ENCODE measurements at regions not wholly inside any gene's neighbourhood (a gene's known extent, or its start where the extent isn't known, plus 50 kb on each side); places are given as distances from the start of the nearest gene placed in this dataset.

DNA sequence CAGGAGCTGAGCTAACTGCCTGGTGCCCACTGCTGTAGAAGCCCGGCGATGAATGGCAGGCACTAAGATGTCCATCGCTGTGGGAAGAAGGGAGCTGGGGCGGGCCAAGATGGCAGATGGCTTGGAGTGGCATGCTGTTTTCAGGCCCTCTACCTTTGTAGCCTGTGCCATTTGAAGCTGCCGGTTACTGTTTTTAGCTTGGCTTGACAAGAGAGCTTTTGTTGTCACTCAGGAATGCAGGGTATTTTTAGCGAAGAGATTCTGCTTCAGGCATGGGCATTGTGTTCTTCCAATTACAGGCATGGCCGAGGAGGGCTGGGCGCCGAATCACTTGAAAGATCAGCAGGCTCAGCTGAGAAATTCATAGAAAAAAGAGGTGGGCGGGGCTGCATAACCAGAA, 348.7 kb downstream of the RPS6KC1 start:
- intact Hi-C loops (cut with DNase I; ENCODE audit: low total_unique reads), result no loop called here
- no peaks in the 10 kb centered on the region for H3K4me1 ChIP-seq

DNA sequence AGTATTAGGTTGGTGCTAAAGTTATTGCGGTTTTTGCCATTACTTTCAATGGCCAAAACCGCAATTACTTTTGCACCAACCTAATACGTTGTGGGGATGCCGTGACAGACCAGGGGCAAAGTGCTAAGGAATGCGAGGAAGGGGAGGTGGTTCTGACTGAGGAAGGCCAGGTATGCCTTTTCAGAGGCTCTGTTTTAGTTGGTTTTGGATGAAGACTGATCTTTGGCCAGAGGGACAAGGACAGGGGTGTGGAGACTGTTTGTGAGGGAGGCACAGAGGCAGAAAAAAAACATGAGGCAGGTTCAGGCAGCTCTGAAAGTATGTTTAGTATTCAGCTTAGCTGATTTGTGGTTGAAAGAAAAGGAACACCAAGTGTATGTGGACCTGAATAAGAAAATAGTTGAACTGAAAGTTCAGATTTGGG, 358.2 kb downstream of the RPS6KC1 start:
- Histone ChIP-seq H3K27ac (peak overlapping the region; percentile 1 to 48), H3K4me1 (no peaks in the 10 kb centered on the region), H3K36me3 (no peaks in the 10 kb centered on the region), H3K4me3 (no peak overlapping the region), H3K27me3 (no peaks in the 10 kb centered on the region), H3K9me3 (no peaks in the 10 kb centered on the region)
- TF ChIP-seq CTCF (IDR thresholded peaks at IDR 0.05) (no peak), POLR2AphosphoS5 (IDR thresholded peaks at IDR 0.05) (no peak), POLR2A (IDR thresholded peaks at IDR 0.05) (no peak)
- intact Hi-C loops (cut with DNase I; ENCODE audit: low total_unique reads), result no loop called here
- DNase-seq (ENCODE audit: low spot score in 2 of 2), result no peak

More for the DNA sequence above, 348.7 kb downstream of the RPS6KC1 start:
- Histone ChIP-seq H3K36me3 (no peaks in the 10 kb centered on the region), H3K4me3 (peak overlapping the region in 2 of 3 donors; percentile 20 to 35), H3K27ac (peak overlapping the region; percentile 59 to 68), H3K9me3 (no peaks in the 10 kb centered on the region), H3K27me3 (no peaks in the 10 kb centered on the region)
- DNase-seq (ENCODE audit: low spot score in 2 of 2), result peak in 1 of 2 donors; percentile 75
- no peak for TF ChIP-seq POLR2AphosphoS5 (IDR thresholded peaks at IDR 0.05)
- no peak for TF ChIP-seq CTCF (IDR thresholded peaks at IDR 0.05)
- no peak for TF ChIP-seq POLR2A (IDR thresholded peaks at IDR 0.05)

DNA sequence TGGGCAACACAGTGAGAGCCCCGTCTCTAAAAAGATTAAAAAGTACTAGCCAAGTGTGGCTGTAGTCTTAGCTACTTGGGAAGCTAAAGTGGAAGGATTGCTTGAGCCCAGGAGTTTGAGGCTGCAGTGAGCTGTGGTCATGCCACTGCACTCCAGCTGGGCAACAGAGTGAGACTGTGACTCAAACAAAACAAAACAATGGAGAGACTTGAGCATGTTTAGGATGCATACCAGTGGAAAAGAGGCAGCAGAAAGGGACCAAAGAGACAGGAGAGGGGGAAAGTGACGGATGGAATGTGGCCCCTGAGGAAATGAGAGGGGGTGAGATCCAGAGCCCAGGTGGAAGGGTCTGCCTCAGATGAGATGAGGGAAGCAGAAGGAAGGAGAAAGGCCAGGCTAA, 358.9 kb downstream of the RPS6KC1 start:
- no peak for TF ChIP-seq POLR2AphosphoS5 (IDR thresholded peaks at IDR 0.05)
- no peak for TF ChIP-seq CTCF (IDR thresholded peaks at IDR 0.05)
- TF ChIP-seq POLR2A (IDR thresholded peaks at IDR 0.05), result no peak
- DNase-seq (ENCODE audit: low spot score in 2 of 2), result no peak
- intact Hi-C loops (cut with DNase I; ENCODE audit: low total_unique reads), result no loop called here
- H3K27ac ChIP-seq, result peak overlapping the region; percentile 1 to 42
- H3K36me3 ChIP-seq, result no peaks in the 10 kb centered on the region
- H3K27me3 ChIP-seq, result no peaks in the 10 kb centered on the region
- no peak overlapping the region for H3K4me3 ChIP-seq
- H3K9me3 ChIP-seq, result no peaks in the 10 kb centered on the region
- no peaks in the 10 kb centered on the region for H3K4me1 ChIP-seq

- no peaks in the 10 kb centered on the region for H3K9me3 ChIP-seq
- no peak for DNase-seq (ENCODE audit: low spot score in 2 of 2)
- intact Hi-C loops (cut with DNase I; ENCODE audit: low total_unique reads), result no loop called here
- no peak overlapping the region for H3K27ac ChIP-seq
- no peaks in the 10 kb centered on the region for H3K27me3 ChIP-seq
- H3K4me3 ChIP-seq, result no peak overlapping the region
- no peaks in the 10 kb centered on the region for H3K4me1 ChIP-seq
- H3K36me3 ChIP-seq, result no peaks in the 10 kb centered on the region
- no peak for TF ChIP-seq CTCF (IDR thresholded peaks at IDR 0.05)
- no peak for TF ChIP-seq POLR2A (IDR thresholded peaks at IDR 0.05)
- no peak for TF ChIP-seq POLR2AphosphoS5 (IDR thresholded peaks at IDR 0.05)
Measured at GRCh38 chr1:213414346-213414745, 363.3 kb downstream of the RPS6KC1 start.

DNA sequence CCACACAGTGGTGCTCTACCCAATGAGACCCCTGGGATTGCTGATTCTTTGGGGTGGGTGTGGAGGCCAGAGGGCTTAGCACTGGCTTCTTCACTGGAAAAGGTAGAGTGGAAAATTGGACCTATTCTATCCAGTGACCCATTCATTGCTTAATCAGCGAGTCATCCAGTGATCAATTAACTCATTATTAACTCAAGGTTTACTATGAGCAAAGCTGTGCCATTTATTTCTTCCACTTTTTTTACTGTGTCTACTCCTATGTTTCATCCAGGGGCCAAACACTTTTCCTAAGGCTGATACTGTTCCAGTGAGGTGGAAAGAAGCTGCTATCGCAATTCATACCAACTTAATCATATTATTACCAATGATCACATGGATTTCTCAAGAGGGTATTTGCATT, 363.9 kb downstream of the RPS6KC1 start:
- no peak overlapping the region for H3K4me3 ChIP-seq
- H3K27ac ChIP-seq, result no peak overlapping the region
- no peaks in the 10 kb centered on the region for H3K36me3 ChIP-seq
- TF ChIP-seq CTCF (IDR thresholded peaks at IDR 0.05), result no peak
- no peak for TF ChIP-seq POLR2AphosphoS5 (IDR thresholded peaks at IDR 0.05)
- no peak for TF ChIP-seq POLR2A (IDR thresholded peaks at IDR 0.05)
- DNase-seq (ENCODE audit: low spot score in 2 of 2), result no peak
- intact Hi-C loops (cut with DNase I; ENCODE audit: low total_unique reads), result no loop called here
- H3K9me3 ChIP-seq, result no peaks in the 10 kb centered on the region
- H3K27me3 ChIP-seq, result no peaks in the 10 kb centered on the region
- no peaks in the 10 kb centered on the region for H3K4me1 ChIP-seq
